SU-DHL-6 (cell line): ENCODE measurements at regions not wholly inside any gene's neighbourhood (a gene's known extent, or its start where the extent isn't known, plus 50 kb on each side); places are given as distances from the start of the nearest gene placed in this dataset.
"Not testable (repeated sequence)": the region's sequence is repeated elsewhere in the genome, so short reads cannot be mapped to it uniquely, and the experiment has no call there.

ENCODE experiments used
- H2AFZ ChIP-seq: fragments of 200-600 bp; sonication (generic); 2 replicates; pipeline ENCODE4 v1.6.1; 2014; ENCODE audit warnings: low read depth, mild to moderate bottlenecking, moderate library complexity, mixed read lengths, antibody characterized with exemption, low read length; ENCODE audit not compliant: severe bottlenecking
- H3F3A ChIP-seq: fragments of 200-600 bp; shearing (Covaris generic); 2 replicates; pipeline ENCODE4 v1.6.0; 2016; ENCODE audit warnings: antibody characterized with exemption, mild to moderate bottlenecking; ENCODE audit not compliant: insufficient read depth
- H3K27ac ChIP-seq: fragments of 200-600 bp; sonication (generic); 2 replicates; pipeline ENCODE4 v1.5.1; 2016; ENCODE audit warnings: low read depth, mild to moderate bottlenecking, low read length, moderate library complexity, mixed read lengths
- H3K27me3 ChIP-seq: fragments of 200-600 bp; sonication (generic), shearing (Covaris generic); 2 replicates; pipeline ENCODE4 v1.6.0; 2014; ENCODE audit warnings: mild to moderate bottlenecking, low read length
- H3K36me3 ChIP-seq: fragments of 200-600 bp; sonication (generic); 2 replicates; pipeline ENCODE4 v1.6.1; 2014; ENCODE audit warnings: mild to moderate bottlenecking, low read length, mixed read lengths
- H3K4me2 ChIP-seq: fragments of 300-600, 200-600 bp; shearing (Covaris generic), sonication (generic); 2 replicates; pipeline ENCODE4 v1.6.0; 2014; ENCODE audit warnings: low read length, low read depth, mild to moderate bottlenecking; ENCODE audit not compliant: poor library complexity, severe bottlenecking
- H3K4me3 ChIP-seq: fragments of 200-600 bp; sonication (generic); 2 replicates; pipeline ENCODE4 v1.5.1; 2014; ENCODE audit warnings: antibody characterized with exemption, low read length, mild to moderate bottlenecking, mixed read lengths; ENCODE audit not compliant: insufficient read depth, poor library complexity, severe bottlenecking
- H3K79me2 ChIP-seq: fragments of 200-600 bp; sonication (generic); 2 replicates; pipeline ENCODE4 v1.6.1; 2014; ENCODE audit warnings: mild to moderate bottlenecking, low read length, moderate library complexity; ENCODE audit not compliant: insufficient read depth
- H3K9ac ChIP-seq: fragments of 200-600 bp; sonication (generic); 2 replicates; pipeline ENCODE4 v1.7.0; 2014; ENCODE audit warnings: mild to moderate bottlenecking, low read length
- H3K9me2 ChIP-seq: fragments of 200-600 bp; sonication (generic); replicated peaks from 2 replicates; pipeline ENCODE4 v1.6.1; 2014; ENCODE audit warnings: low read length; ENCODE audit not compliant: insufficient read depth
- H3K9me3 ChIP-seq: fragments of 200-600 bp; sonication (generic); 2 replicates; pipeline ENCODE4 v1.6.1; 2014; ENCODE audit warnings: low read length, mixed read lengths; ENCODE audit not compliant: insufficient read depth
- H4K20me1 ChIP-seq: fragments of 200-600 bp; sonication (generic); 2 replicates; pipeline ENCODE4 v1.6.1; 2014; ENCODE audit warnings: low read depth, mild to moderate bottlenecking, antibody characterized with exemption, low read length, moderate library complexity, mixed read lengths
- EZH2phosphoT487 ChIP-seq: fragments of 200-600 bp; sonication (generic), shearing (Covaris generic); conservative IDR thresholded peaks from 2 replicates; pipeline ENCODE4 v1.6.1; 2018; ENCODE audit warnings: mild to moderate bottlenecking, antibody characterized with exemption, low read length, moderate library complexity, mixed read lengths
- TF ChIP-seq, protein P1 (sequence below): fragments of 200-600 bp; sonication (generic); IDR thresholded peaks from one replicate; pipeline ENCODE4 v1.5.1; 2017; ENCODE audit warnings: antibody characterized with exemption, mild to moderate bottlenecking, low read length, moderate library complexity; ENCODE audit not compliant: insufficient read depth, poor library complexity, severe bottlenecking

- no peak overlapping the region for H2AFZ ChIP-seq
- no peak overlapping the region for H3K9ac ChIP-seq
- H3K9me3 ChIP-seq: peaks cover 4% of the 10 kb centered on the region; the same call in 1 of the 2 replicates
- no peak overlapping the region for H3K27ac ChIP-seq
- no peaks in the 10 kb centered on the region for H3F3A ChIP-seq
- no peaks in the 10 kb centered on the region for H4K20me1 ChIP-seq
- H3K36me3 ChIP-seq: no peaks in the 10 kb centered on the region
- no peaks in the 10 kb centered on the region for H3K27me3 ChIP-seq
- no peaks in the 10 kb centered on the region for H3K9me2 ChIP-seq
- H3K4me2 ChIP-seq: no peak overlapping the region
- no peaks in the 10 kb centered on the region for H3K79me2 ChIP-seq
- no peak overlapping the region for H3K4me3 ChIP-seq
- TF ChIP-seq, protein P1, sequence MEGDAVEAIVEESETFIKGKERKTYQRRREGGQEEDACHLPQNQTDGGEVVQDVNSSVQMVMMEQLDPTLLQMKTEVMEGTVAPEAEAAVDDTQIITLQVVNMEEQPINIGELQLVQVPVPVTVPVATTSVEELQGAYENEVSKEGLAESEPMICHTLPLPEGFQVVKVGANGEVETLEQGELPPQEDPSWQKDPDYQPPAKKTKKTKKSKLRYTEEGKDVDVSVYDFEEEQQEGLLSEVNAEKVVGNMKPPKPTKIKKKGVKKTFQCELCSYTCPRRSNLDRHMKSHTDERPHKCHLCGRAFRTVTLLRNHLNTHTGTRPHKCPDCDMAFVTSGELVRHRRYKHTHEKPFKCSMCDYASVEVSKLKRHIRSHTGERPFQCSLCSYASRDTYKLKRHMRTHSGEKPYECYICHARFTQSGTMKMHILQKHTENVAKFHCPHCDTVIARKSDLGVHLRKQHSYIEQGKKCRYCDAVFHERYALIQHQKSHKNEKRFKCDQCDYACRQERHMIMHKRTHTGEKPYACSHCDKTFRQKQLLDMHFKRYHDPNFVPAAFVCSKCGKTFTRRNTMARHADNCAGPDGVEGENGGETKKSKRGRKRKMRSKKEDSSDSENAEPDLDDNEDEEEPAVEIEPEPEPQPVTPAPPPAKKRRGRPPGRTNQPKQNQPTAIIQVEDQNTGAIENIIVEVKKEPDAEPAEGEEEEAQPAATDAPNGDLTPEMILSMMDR: no peak
- no peak for TF ChIP-seq EZH2phosphoT487
These were observed 66.1 kb upstream of the DLG1 start for GRCh38 chr3:197364410-197365071.

DNA sequence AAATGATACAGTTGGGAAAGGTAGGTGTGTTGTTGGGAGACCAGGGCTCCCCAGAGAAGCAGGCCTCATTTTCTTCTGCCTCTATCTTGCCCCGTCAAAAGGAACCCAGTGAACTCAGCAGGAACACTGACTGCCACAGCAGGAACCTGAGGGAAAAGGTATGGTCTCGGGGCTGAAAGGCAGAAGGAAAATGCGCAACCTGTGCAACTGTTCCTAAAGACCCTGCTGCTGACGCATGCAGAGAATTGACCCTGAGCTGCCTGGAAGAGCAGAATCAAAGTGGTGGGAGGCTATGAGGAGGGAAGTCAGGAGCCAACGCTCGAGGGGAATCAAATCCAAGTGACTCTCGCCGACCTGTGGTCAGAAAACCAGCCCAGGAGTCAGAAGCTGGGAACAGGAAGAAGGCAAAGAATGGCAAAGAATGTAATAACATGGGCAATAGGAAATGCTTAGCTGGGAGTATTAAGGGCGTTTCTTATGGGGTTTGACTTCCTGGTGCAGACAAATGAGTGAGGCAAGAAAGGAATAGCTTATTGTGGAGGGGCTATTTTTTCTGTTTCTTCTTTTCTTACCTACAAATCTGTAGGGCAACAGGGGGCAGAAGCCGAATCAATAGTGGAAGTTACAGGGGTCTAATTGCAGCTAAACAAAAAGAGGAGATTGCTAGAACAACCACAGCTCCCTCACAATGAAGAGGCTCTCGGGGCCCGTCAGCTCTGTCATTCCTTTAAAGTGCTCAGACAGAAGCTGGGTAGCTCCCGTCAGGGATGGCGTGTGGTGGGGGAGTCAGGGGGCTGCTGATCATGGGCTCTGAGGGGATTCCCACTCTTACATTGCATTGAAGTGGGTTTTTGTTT, 65.4 kb upstream of the DLG1 start:
- Histone ChIP-seq H3K9ac (no peak overlapping the region), H3K27me3 (no peaks in the 10 kb centered on the region), H3K27ac (no peak overlapping the region), H3K9me2 (no peaks in the 10 kb centered on the region), H4K20me1 (no peaks in the 10 kb centered on the region), H2AFZ (no peak overlapping the region), H3K9me3 (peaks cover 4% of the 10 kb centered on the region; the same call in 1 of the 2 replicates), H3F3A (no peaks in the 10 kb centered on the region), H3K79me2 (no peaks in the 10 kb centered on the region), H3K4me3 (no peak overlapping the region), H3K4me2 (no peak overlapping the region), H3K36me3 (no peaks in the 10 kb centered on the region)
- no peak for TF ChIP-seq EZH2phosphoT487
- TF ChIP-seq, protein P1: no peak

DNA sequence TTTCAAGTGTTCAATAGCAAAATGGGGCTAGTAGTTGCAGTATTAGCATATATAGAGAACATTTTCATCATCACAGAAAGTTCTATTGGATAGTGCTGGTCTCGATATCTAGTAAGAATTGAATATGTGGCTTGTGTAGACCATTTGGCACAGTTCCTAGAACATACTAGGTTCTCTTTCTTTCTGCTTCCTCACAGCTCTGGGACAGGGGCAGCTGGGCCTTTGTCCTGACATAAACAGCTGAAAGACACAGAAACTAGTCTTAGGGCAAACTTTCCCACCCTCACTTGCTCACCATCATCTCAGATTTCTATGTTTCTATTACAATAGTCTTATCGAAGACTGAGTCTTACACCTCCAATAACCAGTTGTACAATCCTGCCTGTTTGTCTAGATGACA, 63.7 kb upstream of the DLG1 start:
- Histone ChIP-seq H3K79me2 (no peaks in the 10 kb centered on the region), H3K27me3 (no peaks in the 10 kb centered on the region), H3F3A (no peaks in the 10 kb centered on the region), H3K36me3 (no peaks in the 10 kb centered on the region), H2AFZ (no peak overlapping the region), H4K20me1 (no peaks in the 10 kb centered on the region), H3K9me2 (no peaks in the 10 kb centered on the region), H3K9ac (no peak overlapping the region), H3K4me3 (no peak overlapping the region), H3K27ac (no peak overlapping the region), H3K4me2 (no peak overlapping the region), H3K9me3 (peaks cover 4% of the 10 kb centered on the region; the same call in 1 of the 2 replicates)
- TF ChIP-seq, protein P1: no peak
- no peak for TF ChIP-seq EZH2phosphoT487

DNA sequence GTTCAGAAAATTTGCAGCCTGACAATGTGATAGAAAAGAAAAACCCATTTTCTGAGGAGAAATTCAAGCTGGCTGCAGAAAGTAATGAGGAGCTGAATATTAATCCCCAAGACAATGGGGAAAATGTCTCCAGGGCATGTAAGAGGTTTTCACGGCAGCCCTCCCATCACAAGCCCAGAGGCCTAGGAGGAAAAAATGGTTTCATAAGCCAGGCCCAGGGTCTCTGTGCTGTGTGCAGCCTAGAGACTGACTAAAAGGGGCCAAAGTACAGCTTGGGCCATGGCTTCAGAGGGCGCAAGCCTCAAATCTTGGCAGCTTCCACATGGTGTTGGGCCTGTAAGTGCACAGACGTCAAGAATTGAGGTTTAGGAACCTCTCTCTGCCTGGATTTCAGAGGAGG, 61.7 kb upstream of the DLG1 start:
- not testable (repeated sequence) for H3K4me3 ChIP-seq, H3K9me2 ChIP-seq, H3K9me3 ChIP-seq, H3K27me3 ChIP-seq, H3K9ac ChIP-seq, H3K79me2 ChIP-seq, H4K20me1 ChIP-seq, H3K36me3 ChIP-seq, H3K27ac ChIP-seq, H3K4me2 ChIP-seq, H2AFZ ChIP-seq, H3F3A ChIP-seq

- H3F3A ChIP-seq, H3K36me3 ChIP-seq: not testable (repeated sequence)
These were observed 61.1 kb upstream of the DLG1 start for GRCh38 chr3:197359476-197359875.

More at GRCh38 chr3:197359476-197359875, 61.1 kb upstream of the DLG1 start:
- H4K20me1 ChIP-seq, H2AFZ ChIP-seq, H3K9me2 ChIP-seq, H3K4me2 ChIP-seq, H3K27me3 ChIP-seq, H3K4me3 ChIP-seq, H3K79me2 ChIP-seq, H3K9me3 ChIP-seq, H3K27ac ChIP-seq, H3K9ac ChIP-seq: not testable (repeated sequence)
